Epidermal melanocyte (primary cell): ENCODE measurements at regions not wholly inside any gene's neighbourhood (a gene's known extent, or its start where the extent isn't known, plus 50 kb on each side); places are given as distances from the start of the nearest gene placed in this dataset.

Source experiments
- DNase-seq: peaks from one replicate; pipeline ENCODE4 v3.0.0; 2011; ENCODE audit warnings: low spot score; ENCODE audit not compliant: insufficient read length

GRCh38 chr15:96889734-96890480, 559.4 kb downstream of the NR2F2 start:
- DNase-seq, result no peak

GRCh38 chr15:96891046-96891445, 560.5 kb downstream of the NR2F2 start:
- DNase-seq, result no peak

GRCh38 chr15:96893159-96893906, 562.8 kb downstream of the NR2F2 start:
- no peak for DNase-seq

GRCh38 chr15:96894659-96895058, 564.2 kb downstream of the NR2F2 start:
- DNase-seq, result no peak

GRCh38 chr15:96896766-96897165, 566.3 kb downstream of the NR2F2 start:
- no peak for DNase-seq

GRCh38 chr15:96914081-96914480, 583.6 kb downstream of the NR2F2 start:
- no peak for DNase-seq

- DNase-seq, result no peak
Measured at GRCh38 chr15:96916750-96917149, 586.2 kb downstream of the NR2F2 start.

- no peak for DNase-seq
Measured at GRCh38 chr15:96924570-96924969, 594.1 kb downstream of the NR2F2 start.

- no peak for DNase-seq
Measured at GRCh38 chr15:96947296-96948229, 617.1 kb downstream of the NR2F2 start.

GRCh38 chr15:96948981-96949380, 618.5 kb downstream of the NR2F2 start:
- DNase-seq, result no peak

GRCh38 chr15:96958721-96959120, 628.2 kb downstream of the NR2F2 start:
- DNase-seq, result no peak

GRCh38 chr15:96959501-96959900, 629.0 kb downstream of the NR2F2 start:
- DNase-seq, result no peak

- DNase-seq, result no peak
Measured at GRCh38 chr15:96960711-96961480, 630.4 kb downstream of the NR2F2 start.

- DNase-seq, result no peak
Measured at GRCh38 chr15:96966554-96966953, 636.1 kb downstream of the NR2F2 start.

- DNase-seq, result no peak
Measured at GRCh38 chr15:96969732-96970710, 639.5 kb downstream of the NR2F2 start.

GRCh38 chr15:96972201-96972600, 641.7 kb downstream of the NR2F2 start:
- no peak for DNase-seq

GRCh38 chr15:96974761-96975160, 644.3 kb downstream of the NR2F2 start:
- no peak for DNase-seq

GRCh38 chr15:96977886-96978285, 647.4 kb downstream of the NR2F2 start:
- DNase-seq, result no peak

- DNase-seq, result no peak
Measured at GRCh38 chr15:96978937-96979473, 648.5 kb downstream of the NR2F2 start.
